ENCODE measurements at regions not wholly inside any gene's neighbourhood (a gene's known extent, or its start where the extent isn't known, plus 50 kb on each side); places are given as distances from the start of the nearest gene placed in this dataset.
A peak's percentile ranks its signal among the peaks of the same experiment; 100 is the strongest.

DNA sequence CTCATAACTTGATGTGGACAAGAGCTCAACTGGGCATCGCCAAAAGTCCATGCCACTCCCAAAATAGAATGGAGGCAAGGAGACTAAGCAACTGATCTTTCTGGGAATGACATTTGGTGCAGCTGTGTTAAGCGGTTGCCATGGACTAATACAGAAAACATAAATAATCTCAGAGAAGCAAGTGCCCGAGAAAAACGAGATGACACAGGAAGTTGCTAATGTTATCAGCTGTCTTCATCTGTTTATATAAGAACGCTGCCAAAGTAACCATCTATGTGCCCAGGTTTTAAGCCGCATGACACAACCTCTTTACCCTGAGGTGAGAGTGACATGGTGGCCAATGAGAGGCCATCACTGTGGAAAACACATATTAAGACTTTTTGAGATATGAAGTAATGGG lies 54.9 kb upstream of the SACS start:
- Histone ChIP-seq H3K9me3 (ENCODE audit: low read length) (no peaks in the 10 kb centered on the region), H3K4me3 (ENCODE audit: low read length) (no peak overlapping the region), H3K36me3 (ENCODE audit: insufficient read depth, low read length) (no peaks in the 10 kb centered on the region), H2AFZ (ENCODE audit: low read depth, low read length) (no peak overlapping the region), H3K4me1 (ENCODE audit: insufficient read depth, low read length) (no peaks in the 10 kb centered on the region), H3K27me3 (ENCODE audit: insufficient read depth, low read length) (no peaks in the 10 kb centered on the region)

- Histone ChIP-seq H3K27me3 (ENCODE audit: insufficient read depth, low read length) (no peaks in the 10 kb centered on the region), H3K4me3 (ENCODE audit: low read length) (no peak overlapping the region), H3K9me3 (ENCODE audit: low read length) (no peaks in the 10 kb centered on the region), H3K4me1 (ENCODE audit: insufficient read depth, low read length) (no peaks in the 10 kb centered on the region), H3K36me3 (ENCODE audit: insufficient read depth, low read length) (no peaks in the 10 kb centered on the region), H2AFZ (ENCODE audit: low read depth, low read length) (no peak overlapping the region)
Observed at GRCh38 chr13:23496255-23496654, 62.8 kb upstream of the SACS start.

- H3K4me3 ChIP-seq (ENCODE audit: low read length) = no peak overlapping the region
- no peaks in the 10 kb centered on the region for H3K36me3 ChIP-seq (ENCODE audit: insufficient read depth, low read length)
Observed at GRCh38 chr13:23497191-23497590, 63.7 kb upstream of the SACS start.

DNA sequence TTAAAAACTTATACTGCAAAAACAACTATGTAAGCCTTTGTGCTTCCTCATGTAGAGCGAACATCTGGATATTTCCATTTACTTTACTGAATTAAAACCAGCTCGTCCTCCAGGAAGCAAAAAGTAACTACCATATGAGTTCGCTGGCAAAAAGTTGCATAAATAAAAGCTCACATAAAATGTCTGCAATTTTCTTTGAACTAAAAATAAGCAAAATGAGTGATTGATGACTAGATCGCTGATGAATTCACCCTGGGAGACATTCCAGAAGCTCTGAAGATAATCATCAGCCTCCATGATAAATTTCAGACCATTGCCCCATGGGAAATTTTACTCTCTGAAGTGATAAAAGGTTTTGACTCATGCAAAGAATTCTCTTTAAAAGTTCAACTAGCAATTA lies 67.3 kb upstream of the SACS start:
- peaks cover 3% of the 10 kb centered on the region for H3K4me1 ChIP-seq (ENCODE audit: insufficient read depth, low read length)
- H3K27me3 ChIP-seq (ENCODE audit: insufficient read depth, low read length) = no peaks in the 10 kb centered on the region
- H2AFZ ChIP-seq (ENCODE audit: low read depth, low read length) = no peak overlapping the region
- H3K9me3 ChIP-seq (ENCODE audit: low read length) = no peaks in the 10 kb centered on the region
- H3K36me3 ChIP-seq (ENCODE audit: insufficient read depth, low read length) = no peaks in the 10 kb centered on the region
- H3K4me3 ChIP-seq (ENCODE audit: low read length) = no peak overlapping the region

More at GRCh38 chr13:23497191-23497590, 63.7 kb upstream of the SACS start:
- H3K27me3 ChIP-seq (ENCODE audit: insufficient read depth, low read length) = no peaks in the 10 kb centered on the region
- no peaks in the 10 kb centered on the region for H3K4me1 ChIP-seq (ENCODE audit: insufficient read depth, low read length)
- H3K9me3 ChIP-seq (ENCODE audit: low read length) = no peaks in the 10 kb centered on the region
- H2AFZ ChIP-seq (ENCODE audit: low read depth, low read length) = no peak overlapping the region

DNA sequence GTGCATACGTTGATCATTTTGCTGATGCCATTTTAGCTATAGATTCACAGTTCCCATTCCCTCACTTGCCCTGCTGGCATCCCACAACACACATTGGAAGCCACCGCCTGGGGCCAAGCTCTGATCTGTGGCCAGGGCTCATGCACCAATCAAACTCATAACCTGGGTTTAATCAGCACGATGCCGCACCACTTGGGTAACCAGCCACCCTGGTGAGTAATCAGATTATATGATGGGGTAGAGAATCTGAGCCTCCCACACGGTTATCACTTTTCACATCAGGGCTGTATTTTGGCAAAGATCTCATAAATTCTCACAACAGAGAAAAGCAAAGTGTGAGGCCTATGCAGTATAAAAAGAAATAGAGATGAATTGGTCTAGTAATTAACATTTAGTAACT lies 66.0 kb upstream of the TNFRSF19 start:
- H3K4me3 ChIP-seq (ENCODE audit: low read length) = no peak overlapping the region
- no peaks in the 10 kb centered on the region for H3K36me3 ChIP-seq (ENCODE audit: insufficient read depth, low read length)
- no peaks in the 10 kb centered on the region for H3K27me3 ChIP-seq (ENCODE audit: insufficient read depth, low read length)

DNA sequence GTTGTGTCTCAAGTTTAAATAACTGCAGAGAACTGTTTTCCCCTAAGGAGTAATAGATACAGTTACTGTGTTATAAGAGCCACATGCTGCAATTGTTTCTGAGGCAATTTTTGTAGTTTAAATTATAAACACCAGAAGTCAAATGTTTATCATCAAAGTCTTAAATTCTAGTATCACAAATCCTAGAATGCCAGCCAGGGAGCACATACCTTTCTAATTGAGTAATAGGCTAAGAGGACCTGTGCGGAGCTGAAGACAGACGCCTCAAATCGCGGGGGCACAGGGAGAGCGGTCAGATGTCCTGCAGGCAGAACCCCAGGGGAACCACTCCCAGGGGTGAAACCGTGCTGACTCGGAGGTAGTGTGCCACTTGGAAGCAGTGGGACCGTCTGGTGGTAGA lies 65.2 kb upstream of the TNFRSF19 start:
- Histone ChIP-seq H3K4me3 (ENCODE audit: low read length) (no peak overlapping the region), H3K27me3 (ENCODE audit: insufficient read depth, low read length) (no peaks in the 10 kb centered on the region), H2AFZ (ENCODE audit: low read depth, low read length) (no peak overlapping the region), H3K9me3 (ENCODE audit: low read length) (no peaks in the 10 kb centered on the region), H3K36me3 (ENCODE audit: insufficient read depth, low read length) (no peaks in the 10 kb centered on the region), H3K4me1 (ENCODE audit: insufficient read depth, low read length) (peaks cover 16% of the 10 kb centered on the region)

More for the DNA sequence above, 66.0 kb upstream of the TNFRSF19 start:
- Histone ChIP-seq H3K4me1 (ENCODE audit: insufficient read depth, low read length) (peaks cover 16% of the 10 kb centered on the region), H2AFZ (ENCODE audit: low read depth, low read length) (no peak overlapping the region), H3K9me3 (ENCODE audit: low read length) (no peaks in the 10 kb centered on the region)

GRCh38 chr13:23506071-23506806 lies 64.0 kb upstream of the TNFRSF19 start:
- Histone ChIP-seq H3K27me3 (ENCODE audit: insufficient read depth, low read length) (no peaks in the 10 kb centered on the region), H3K4me1 (ENCODE audit: insufficient read depth, low read length) (peaks cover 16% of the 10 kb centered on the region), H3K36me3 (ENCODE audit: insufficient read depth, low read length) (no peaks in the 10 kb centered on the region), H3K9me3 (ENCODE audit: low read length) (no peaks in the 10 kb centered on the region), H2AFZ (ENCODE audit: low read depth, low read length) (peak overlapping the region; percentile 46), H3K4me3 (ENCODE audit: low read length) (no peak overlapping the region)

DNA sequence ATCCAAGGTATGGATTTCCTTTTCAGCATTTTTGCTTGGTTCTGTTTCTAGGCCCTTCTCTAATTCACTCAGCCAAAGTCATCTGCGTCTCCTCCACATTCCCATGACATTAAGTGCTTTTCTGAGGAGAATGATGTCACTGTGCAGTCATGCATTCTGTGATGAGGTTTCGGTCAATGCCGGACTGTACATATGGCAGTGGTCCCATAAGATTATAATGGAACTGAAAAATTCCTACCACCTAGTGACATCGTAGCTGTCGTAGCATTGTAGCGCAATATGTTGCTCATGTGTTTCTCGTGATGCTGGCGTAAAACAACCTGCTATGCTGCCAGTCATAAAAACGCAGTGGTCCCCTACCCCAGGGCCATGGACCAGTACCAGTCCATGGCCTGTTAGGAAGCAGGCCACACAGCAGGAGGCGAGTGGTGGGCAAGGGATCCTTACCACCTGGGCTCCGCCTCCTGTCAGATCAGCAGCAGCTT lies 63.4 kb upstream of the TNFRSF19 start:
- no peaks in the 10 kb centered on the region for H3K36me3 ChIP-seq (ENCODE audit: insufficient read depth, low read length)
- H3K4me1 ChIP-seq (ENCODE audit: insufficient read depth, low read length) = peaks cover 16% of the 10 kb centered on the region
- no peak overlapping the region for H3K4me3 ChIP-seq (ENCODE audit: low read length)
- no peak overlapping the region for H2AFZ ChIP-seq (ENCODE audit: low read depth, low read length)
- H3K27me3 ChIP-seq (ENCODE audit: insufficient read depth, low read length) = no peaks in the 10 kb centered on the region
- no peaks in the 10 kb centered on the region for H3K9me3 ChIP-seq (ENCODE audit: low read length)

DNA sequence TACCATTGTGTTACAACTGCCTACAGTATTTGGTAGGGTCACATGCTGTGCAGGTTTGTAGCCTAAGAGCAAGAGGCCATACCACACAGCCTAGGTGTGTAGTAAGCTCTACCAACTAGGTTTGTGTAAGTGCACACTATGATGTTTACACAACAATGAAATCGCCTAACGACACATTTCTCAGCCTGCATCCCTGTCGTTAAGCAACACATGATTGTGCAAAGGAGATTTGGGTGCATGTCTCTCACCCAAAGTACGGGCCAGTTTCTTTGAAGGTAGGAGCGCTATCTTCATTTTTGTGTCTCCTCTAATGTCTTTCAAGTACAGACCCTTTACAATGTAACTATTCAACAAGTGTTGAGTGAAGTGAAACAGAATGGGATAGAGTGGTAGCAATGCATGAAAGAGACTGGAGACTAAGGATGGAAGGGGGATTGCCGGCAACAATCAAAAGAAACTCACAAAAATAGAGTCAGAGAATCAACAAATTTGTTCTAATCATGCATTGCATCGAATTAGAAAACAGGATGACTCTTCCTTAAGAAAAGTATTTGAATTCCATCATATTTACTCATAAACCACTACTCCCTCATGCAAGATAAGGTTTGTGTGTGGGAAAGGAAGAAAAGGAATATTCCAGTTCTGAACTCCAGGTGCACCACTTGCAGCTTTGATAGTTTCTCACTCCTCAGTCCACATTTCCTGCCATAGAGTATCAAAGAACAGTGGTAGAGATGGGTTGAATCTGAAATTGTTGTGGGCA lies 60.2 kb upstream of the TNFRSF19 start:
- H3K36me3 ChIP-seq (ENCODE audit: insufficient read depth, low read length) = no peaks in the 10 kb centered on the region

GRCh38 chr13:23510544-23510916 lies 59.7 kb upstream of the TNFRSF19 start:
- no peak overlapping the region for H3K4me3 ChIP-seq (ENCODE audit: low read length)

More for the DNA sequence above, 60.2 kb upstream of the TNFRSF19 start:
- Histone ChIP-seq H3K4me1 (ENCODE audit: insufficient read depth, low read length) (peaks cover 16% of the 10 kb centered on the region), H2AFZ (ENCODE audit: low read depth, low read length) (no peak overlapping the region), H3K9me3 (ENCODE audit: low read length) (no peaks in the 10 kb centered on the region), H3K27me3 (ENCODE audit: insufficient read depth, low read length) (no peaks in the 10 kb centered on the region), H3K4me3 (ENCODE audit: low read length) (no peak overlapping the region)

GRCh38 chr13:23510979-23511735 lies 59.1 kb upstream of the TNFRSF19 start:
- no peaks in the 10 kb centered on the region for H3K27me3 ChIP-seq (ENCODE audit: insufficient read depth, low read length)
- peaks cover 10% of the 10 kb centered on the region for H3K4me1 ChIP-seq (ENCODE audit: insufficient read depth, low read length)
- no peak overlapping the region for H3K4me3 ChIP-seq (ENCODE audit: low read length)
- H3K9me3 ChIP-seq (ENCODE audit: low read length) = no peaks in the 10 kb centered on the region
- no peaks in the 10 kb centered on the region for H3K36me3 ChIP-seq (ENCODE audit: insufficient read depth, low read length)
- no peak overlapping the region for H2AFZ ChIP-seq (ENCODE audit: low read depth, low read length)

More at GRCh38 chr13:23510544-23510916, 59.7 kb upstream of the TNFRSF19 start:
- Histone ChIP-seq H3K9me3 (ENCODE audit: low read length) (no peaks in the 10 kb centered on the region), H3K4me1 (ENCODE audit: insufficient read depth, low read length) (peaks cover 16% of the 10 kb centered on the region), H3K36me3 (ENCODE audit: insufficient read depth, low read length) (no peaks in the 10 kb centered on the region), H2AFZ (ENCODE audit: low read depth, low read length) (no peak overlapping the region), H3K27me3 (ENCODE audit: insufficient read depth, low read length) (no peaks in the 10 kb centered on the region)

DNA sequence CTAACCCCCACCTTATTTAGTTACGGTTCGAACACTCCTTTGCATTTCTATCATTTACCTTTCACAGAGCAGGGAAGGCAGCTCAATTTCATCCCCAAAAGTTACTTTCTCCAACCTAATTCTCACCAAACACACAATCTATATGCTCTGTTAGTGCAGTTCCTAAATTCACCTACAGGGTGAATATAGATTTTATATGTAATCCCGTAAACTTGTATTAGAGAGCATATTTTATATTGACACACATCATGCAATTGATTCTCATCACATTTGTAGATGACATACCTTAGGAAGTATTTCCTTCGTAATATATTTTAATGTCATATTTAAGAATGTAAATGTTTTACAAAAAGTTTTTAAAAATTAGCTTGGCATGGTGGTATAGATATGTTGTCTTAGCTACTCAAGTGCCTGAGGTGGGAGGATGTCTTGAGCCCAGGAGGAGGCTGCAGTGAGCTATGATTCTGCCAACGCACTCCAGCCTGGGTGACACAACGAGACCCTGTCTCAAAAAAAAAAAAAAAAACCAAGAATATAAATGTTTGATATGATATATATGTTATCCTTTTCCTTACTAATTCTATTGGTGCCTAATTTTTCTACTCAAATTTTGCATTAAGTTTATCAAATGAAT lies 57.3 kb upstream of the TNFRSF19 start:
- no peaks in the 10 kb centered on the region for H3K9me3 ChIP-seq (ENCODE audit: low read length)
- no peaks in the 10 kb centered on the region for H3K36me3 ChIP-seq (ENCODE audit: insufficient read depth, low read length)
- H3K4me1 ChIP-seq (ENCODE audit: insufficient read depth, low read length) = no peaks in the 10 kb centered on the region
- no peak overlapping the region for H3K4me3 ChIP-seq (ENCODE audit: low read length)
- H2AFZ ChIP-seq (ENCODE audit: low read depth, low read length) = no peak overlapping the region
- H3K27me3 ChIP-seq (ENCODE audit: insufficient read depth, low read length) = no peaks in the 10 kb centered on the region
